Mesenchymal stem cell (in vitro differentiated cells and primary cell): ENCODE measurements at regions not wholly inside any gene's neighbourhood (a gene's known extent, or its start where the extent isn't known, plus 50 kb on each side); places are given as distances from the start of the nearest gene placed in this dataset.

ENCODE experiments used
- DNase-seq: peaks from one replicate; pipeline ENCODE4 v3.0.0-alpha.2; 2013
- H2AFZ ChIP-seq: one replicate; pipeline ENCODE4 v1.6.1; 2013; ENCODE audit warnings: low read depth, mild to moderate bottlenecking, control low read depth, inconsistent platforms, low read length, moderate library complexity
- H2AK5ac ChIP-seq: 2 replicates; pipeline ENCODE4 v1.6.1; 2013; ENCODE audit warnings: low read length, moderate library complexity, mild to moderate bottlenecking, inconsistent platforms; ENCODE audit not compliant: severe bottlenecking
- H2BK120ac ChIP-seq: one replicate; pipeline ENCODE4 v1.6.1; 2013; ENCODE audit warnings: low read depth, mild to moderate bottlenecking, inconsistent platforms, low read length, moderate library complexity
- H2BK12ac ChIP-seq, 2 experiments: one replicate each; pipeline ENCODE4 v1.6.1; 2013; ENCODE audit warnings: inconsistent platforms in 2 of 2, low read length in 2 of 2, mild to moderate bottlenecking in 2 of 2, moderate library complexity in 2 of 2, control low read depth in 1 of 2
- H2BK15ac ChIP-seq: one replicate; pipeline ENCODE4 v1.6.1; 2013; ENCODE audit warnings: mild to moderate bottlenecking, low read depth, inconsistent platforms; ENCODE audit not compliant: poor library complexity, severe bottlenecking
- H2BK5ac ChIP-seq: 2 replicates; pipeline ENCODE4 v1.6.1; 2013; ENCODE audit warnings: low read depth, mild to moderate bottlenecking, low read length, control low read depth, inconsistent platforms; ENCODE audit not compliant: poor library complexity, severe bottlenecking
- H3K14ac ChIP-seq, 2 experiments: one replicate each; pipeline ENCODE4 v1.6.1; 2013; ENCODE audit warnings: inconsistent platforms in 2 of 2, low read length in 2 of 2, control low read depth in 1 of 2, mild to moderate bottlenecking in 1 of 2, moderate library complexity in 1 of 2
- H3K18ac ChIP-seq, 2 experiments: one replicate each; pipeline ENCODE4 v1.6.1; 2013; ENCODE audit warnings: inconsistent platforms in 2 of 2, low read length in 2 of 2, control low read depth in 1 of 2, low read depth in 1 of 2, mild to moderate bottlenecking in 1 of 2
- H3K23ac ChIP-seq, 2 experiments: one replicate each; pipeline ENCODE4 v1.6.1; 2013; ENCODE audit warnings: inconsistent platforms in 2 of 2, low read length in 2 of 2, mild to moderate bottlenecking in 2 of 2, moderate library complexity in 2 of 2, control low read depth in 1 of 2
- H3K27ac ChIP-seq: 2 replicates; pipeline ENCODE4 v1.5.1; 2013; ENCODE audit warnings: mild to moderate bottlenecking, moderate library complexity, low read length, control low read depth, inconsistent platforms; ENCODE audit not compliant: poor library complexity, severe bottlenecking
- H3K27me3 ChIP-seq, 2 experiments: 2 replicates each; pipeline versions ENCODE4 v1.6.1 to v1.7.0; 2013; ENCODE audit warnings: low read length in 2 of 2, mild to moderate bottlenecking in 2 of 2, moderate library complexity in 2 of 2, control low read depth in 1 of 2, inconsistent platforms in 1 of 2; ENCODE audit not compliant: control insufficient read depth in 1 of 2, insufficient read depth in 1 of 2
- H3K36me3 ChIP-seq, 2 experiments: 2 replicates each; pipeline versions ENCODE4 v1.6.1 to v1.7.0; 2013; ENCODE audit warnings: low read length in 2 of 2, control low read depth in 1 of 2, inconsistent platforms in 1 of 2, low read depth in 1 of 2, mild to moderate bottlenecking in 1 of 2; ENCODE audit not compliant: insufficient read depth in 2 of 2, control insufficient read depth in 1 of 2
- H3K4ac ChIP-seq, 2 experiments: one replicate each; pipeline ENCODE4 v1.6.1; 2013; ENCODE audit warnings: inconsistent platforms in 2 of 2, low read length in 2 of 2, mild to moderate bottlenecking in 2 of 2, moderate library complexity in 2 of 2, control low read depth in 1 of 2, low read depth in 1 of 2
- H3K4me1 ChIP-seq: 2 replicates; pipeline ENCODE4 v1.6.1; 2013; ENCODE audit warnings: low read depth, low read length, control low read depth; ENCODE audit not compliant: control insufficient read depth, insufficient read depth
- H3K4me2 ChIP-seq: 2 replicates; pipeline ENCODE4 v1.6.1; 2013; ENCODE audit warnings: low read length, mild to moderate bottlenecking, inconsistent platforms; ENCODE audit not compliant: poor library complexity, severe bottlenecking
- H3K4me3 ChIP-seq, 2 experiments: 2 replicates each; pipeline versions ENCODE4 v1.5.1 to v1.7.0; 2013; ENCODE audit warnings: low read length in 2 of 2, mild to moderate bottlenecking in 2 of 2, control low read depth in 1 of 2, low read depth in 1 of 2; ENCODE audit not compliant: insufficient read depth in 1 of 2
- H3K79me1 ChIP-seq: replicated peaks from 2 replicates; pipeline ENCODE4 v1.6.1; 2013; ENCODE audit warnings: mild to moderate bottlenecking, control low read depth, low read length, inconsistent platforms; ENCODE audit not compliant: poor library complexity, severe bottlenecking
- H3K9ac ChIP-seq: 2 replicates; pipeline ENCODE4 v1.7.0; 2013; ENCODE audit warnings: mild to moderate bottlenecking, low read length, moderate library complexity
- H3K9me3 ChIP-seq: 2 replicates; pipeline ENCODE4 v1.7.0; 2013; ENCODE audit warnings: mild to moderate bottlenecking, low read length; ENCODE audit not compliant: control insufficient read depth
- H4K8ac ChIP-seq: one replicate; pipeline ENCODE4 v1.6.1; 2013; ENCODE audit warnings: inconsistent platforms, mild to moderate bottlenecking, low read length, moderate library complexity
- H4K91ac ChIP-seq: one replicate; pipeline ENCODE4 v1.6.1; 2013; ENCODE audit warnings: mild to moderate bottlenecking, low read length, inconsistent platforms
- WGBS: methylation state at CpG from one replicate; pipeline ENCODE4 v1.1.7; 2013; ENCODE audit warnings: mixed read lengths; 5-methylcytosine and 5-hydroxymethylcytosine counted together

GRCh38 chr5:5772202-5772601, 349.7 kb downstream of the ICE1 start:
- H3K79me1 ChIP-seq, result no peaks in the 10 kb centered on the region
- H3K27ac ChIP-seq, result no peak overlapping the region
- H2AFZ ChIP-seq, result no peak overlapping the region
- no peak overlapping the region for H3K18ac ChIP-seq
- no peak overlapping the region for H2BK120ac ChIP-seq
- no peak overlapping the region for H3K4ac ChIP-seq
- H3K14ac ChIP-seq, result no peak overlapping the region
- H4K8ac ChIP-seq, result no peak overlapping the region
- no peaks in the 10 kb centered on the region for H3K36me3 ChIP-seq
- H2AK5ac ChIP-seq, result no peak overlapping the region
- H3K4me2 ChIP-seq, result no peak overlapping the region
- H3K4me3 ChIP-seq, result no peak overlapping the region
- no peaks in the 10 kb centered on the region for H3K9me3 ChIP-seq
- H3K4me1 ChIP-seq, result no peaks in the 10 kb centered on the region
- DNase-seq, result no peak
- no peak overlapping the region for H2BK15ac ChIP-seq
- H3K9ac ChIP-seq, result no peak overlapping the region
- H3K23ac ChIP-seq, result no peak overlapping the region
- H3K27me3 ChIP-seq, result no peaks in the 10 kb centered on the region
- H2BK12ac ChIP-seq, result no peak overlapping the region
- H4K91ac ChIP-seq, result no peak overlapping the region
- WGBS, result 80% methylated on average over 3 of the region's 3 CpGs
- no peak overlapping the region for H2BK5ac ChIP-seq

- Histone ChIP-seq H3K4me2 (no peak overlapping the region), H2BK12ac (no peak overlapping the region), H3K27ac (no peak overlapping the region), H3K4me1 (no peaks in the 10 kb centered on the region), H2BK120ac (no peak overlapping the region), H3K36me3 (no peaks in the 10 kb centered on the region), H2AFZ (no peak overlapping the region), H3K23ac (no peak overlapping the region), H2AK5ac (no peak overlapping the region), H3K9ac (no peak overlapping the region), H3K14ac (no peak overlapping the region), H3K18ac (no peak overlapping the region), H4K8ac (no peak overlapping the region), H3K4me3 (no peak overlapping the region), H3K27me3 (no peaks in the 10 kb centered on the region), H4K91ac (no peak overlapping the region), H3K9me3 (no peaks in the 10 kb centered on the region), H3K4ac (no peak overlapping the region), H2BK15ac (no peak overlapping the region), H3K79me1 (no peaks in the 10 kb centered on the region), H2BK5ac (no peak overlapping the region)
- 50% methylated on average over 2 of the region's 2 CpGs for WGBS
- DNase-seq, result no peak
Measured at GRCh38 chr5:5770825-5771224, 348.3 kb downstream of the ICE1 start.

GRCh38 chr5:5767286-5767928, 344.9 kb downstream of the ICE1 start:
- no peak overlapping the region for H3K27ac ChIP-seq
- no peak overlapping the region for H3K14ac ChIP-seq
- no peak overlapping the region for H2BK5ac ChIP-seq
- no peak overlapping the region for H3K18ac ChIP-seq
- no peak overlapping the region for H2BK12ac ChIP-seq
- WGBS, result 87% methylated on average over 5 of the region's 5 CpGs
- H3K23ac ChIP-seq, result no peak overlapping the region
- H3K36me3 ChIP-seq, result no peaks in the 10 kb centered on the region
- no peak overlapping the region for H4K8ac ChIP-seq
- no peak overlapping the region for H3K9ac ChIP-seq
- no peak overlapping the region for H3K4me2 ChIP-seq
- no peak overlapping the region for H2AFZ ChIP-seq
- no peaks in the 10 kb centered on the region for H3K79me1 ChIP-seq
- DNase-seq, result no peak
- no peak overlapping the region for H2AK5ac ChIP-seq
- H3K9me3 ChIP-seq, result no peaks in the 10 kb centered on the region
- H4K91ac ChIP-seq, result no peak overlapping the region
- no peaks in the 10 kb centered on the region for H3K27me3 ChIP-seq
- H2BK15ac ChIP-seq, result no peak overlapping the region
- no peaks in the 10 kb centered on the region for H3K4me1 ChIP-seq
- H3K4me3 ChIP-seq, result no peak overlapping the region
- no peak overlapping the region for H3K4ac ChIP-seq
- H2BK120ac ChIP-seq, result no peak overlapping the region

- no peak overlapping the region for H2BK120ac ChIP-seq
- H3K18ac ChIP-seq, result no peak overlapping the region
- no peak overlapping the region for H2BK15ac ChIP-seq
- H2BK5ac ChIP-seq, result no peak overlapping the region
- no peak overlapping the region for H3K9ac ChIP-seq
- no peaks in the 10 kb centered on the region for H3K36me3 ChIP-seq
- no peak overlapping the region for H2AFZ ChIP-seq
- no peaks in the 10 kb centered on the region for H3K4me1 ChIP-seq
- H3K9me3 ChIP-seq, result no peaks in the 10 kb centered on the region
- DNase-seq, result no peak
- H2AK5ac ChIP-seq, result no peak overlapping the region
- H3K23ac ChIP-seq, result no peak overlapping the region
- no peak overlapping the region for H4K91ac ChIP-seq
- no peak overlapping the region for H4K8ac ChIP-seq
- no peak overlapping the region for H2BK12ac ChIP-seq
- H3K79me1 ChIP-seq, result no peaks in the 10 kb centered on the region
- no peak overlapping the region for H3K4ac ChIP-seq
- no peak overlapping the region for H3K27ac ChIP-seq
- no peak overlapping the region for H3K4me3 ChIP-seq
- H3K14ac ChIP-seq, result no peak overlapping the region
- H3K4me2 ChIP-seq, result no peak overlapping the region
- 55% methylated on average over 5 of the region's 7 CpGs for WGBS
- no peaks in the 10 kb centered on the region for H3K27me3 ChIP-seq
Measured at GRCh38 chr5:5765066-5765850, 342.8 kb downstream of the ICE1 start.
